ENCODE measurements at regions not wholly inside any gene's neighbourhood (a gene's known extent, or its start where the extent isn't known, plus 50 kb on each side); places are given as distances from the start of the nearest gene placed in this dataset.

- TF ChIP-seq TEAD4 (IDR thresholded peaks at IDR 0.05; ENCODE audit: low read depth, low read length) = no peak
- TF ChIP-seq CTCF (IDR thresholded peaks at IDR 0.05; ENCODE audit: control extremely low read depth in 1 of 3, insufficient read depth in 1 of 3, low read depth in 1 of 3, low read length in 3 of 3) = no peak
- no peak for TF ChIP-seq USF2 (IDR thresholded peaks at IDR 0.05; ENCODE audit: low read length)
- no peak for TF ChIP-seq SRF (IDR thresholded peaks at IDR 0.05; ENCODE audit: low read depth, low read length)
- TF ChIP-seq NRF1 (IDR thresholded peaks at IDR 0.05; ENCODE audit: low read depth, low read length) = no peak
- no peak for TF ChIP-seq EP300 (IDR thresholded peaks at IDR 0.05; ENCODE audit: borderline replicate concordance in 1 of 2, low read depth in 2 of 2, low read length in 2 of 2)
- TF ChIP-seq GABPA (IDR thresholded peaks at IDR 0.05; ENCODE audit: borderline replicate concordance, insufficient read depth, low read length) = no peak
- TF ChIP-seq SP1 (IDR thresholded peaks at IDR 0.05; ENCODE audit: low read depth, low read length) = no peak
- no peak for TF ChIP-seq EZH2 (IDR thresholded peaks at IDR 0.05; ENCODE audit: low read depth, low read length, severe bottlenecking)
- TF ChIP-seq EGR1 (IDR thresholded peaks at IDR 0.05; ENCODE audit: borderline replicate concordance, low read depth, low read length) = no peak
- TF ChIP-seq RAD21 (IDR thresholded peaks at IDR 0.05 in 1 of 2, conservative IDR thresholded peaks at IDR 0.05 in 1 of 2; ENCODE audit: low read depth in 2 of 2, low read length in 2 of 2) = no peak
- TF ChIP-seq MAFK (IDR thresholded peaks at IDR 0.05; ENCODE audit: low read depth, low read length) = no peak
Observed at GRCh38 chr10:16381083-16381482, 55.7 kb upstream of the PTER start.
